ENCODE measurements at regions not wholly inside any gene's neighbourhood (a gene's known extent, or its start where the extent isn't known, plus 50 kb on each side); places are given as distances from the start of the nearest gene placed in this dataset.

- DNase-seq: no peak
Observed at GRCh38 chr6:141669141-141669540, 463.6 kb upstream of the GJE1 start.

GRCh38 chr6:141667580-141668309 lies 465.0 kb upstream of the GJE1 start:
- no peak for DNase-seq

GRCh38 chr6:141666187-141666586 lies 466.5 kb upstream of the GJE1 start:
- no peak for DNase-seq

GRCh38 chr6:141664744-141665143 lies 468.0 kb upstream of the GJE1 start:
- DNase-seq: no peak

GRCh38 chr6:141659582-141659981 lies 473.1 kb upstream of the GJE1 start:
- no peak for DNase-seq

GRCh38 chr6:141658696-141659095 lies 474.0 kb upstream of the GJE1 start:
- no peak for DNase-seq

- DNase-seq: no peak
Observed at GRCh38 chr6:141657812-141658211, 474.9 kb upstream of the GJE1 start.

GRCh38 chr6:141653590-141653989 lies 479.1 kb upstream of the GJE1 start:
- no peak for DNase-seq

- DNase-seq: no peak
Observed at GRCh38 chr6:141641951-141642350, 490.8 kb upstream of the GJE1 start.

- DNase-seq: no peak
Observed at GRCh38 chr6:141641406-141641805, 491.3 kb upstream of the GJE1 start.

- DNase-seq: no peak
Observed at GRCh38 chr6:141635621-141636020, 497.1 kb upstream of the GJE1 start.

- DNase-seq: no peak
Observed at GRCh38 chr6:141634269-141634668, 498.5 kb upstream of the GJE1 start.

GRCh38 chr6:141624301-141624700 lies 508.4 kb upstream of the GJE1 start:
- DNase-seq: no peak

- DNase-seq: no peak
Observed at GRCh38 chr6:141618180-141618581, 514.5 kb upstream of the GJE1 start.

- DNase-seq: no peak
Observed at GRCh38 chr6:141610741-141611140, 522.0 kb upstream of the GJE1 start.

- DNase-seq: no peak
Observed at GRCh38 chr6:141607956-141608355, 524.8 kb upstream of the GJE1 start.

GRCh38 chr6:141598487-141598886 lies 534.2 kb upstream of the GJE1 start:
- no peak for DNase-seq

GRCh38 chr6:141594874-141595273 lies 537.9 kb upstream of the GJE1 start:
- no peak for DNase-seq

GRCh38 chr6:141593311-141593710 lies 539.4 kb upstream of the GJE1 start:
- no peak for DNase-seq

- no peak for DNase-seq
Observed at GRCh38 chr6:141587482-141588266, 545.1 kb upstream of the GJE1 start.

GRCh38 chr6:141580988-141581552 lies 551.7 kb upstream of the GJE1 start:
- no peak for DNase-seq

- no peak for DNase-seq
Observed at GRCh38 chr6:141580131-141580530, 552.6 kb upstream of the GJE1 start.

- no peak for DNase-seq
Observed at GRCh38 chr6:141576751-141577150, 556.0 kb upstream of the GJE1 start.
